ENCODE measurements at regions not wholly inside any gene's neighbourhood (a gene's known extent, or its start where the extent isn't known, plus 50 kb on each side); places are given as distances from the start of the nearest gene placed in this dataset.
A peak's percentile ranks its signal among the peaks of the same experiment; 100 is the strongest.

- no peak overlapping the region for H3K27ac ChIP-seq (ENCODE audit: low read length)
- peaks cover 2% of the 10 kb centered on the region for H3K9me3 ChIP-seq (replicated peaks; ENCODE audit: control insufficient read depth, low read depth, low read length)
- no CpG with 5 or more reads among the region's 7 CpGs for WGBS (ENCODE audit: insufficient coverage)
- no peaks in the 10 kb centered on the region for H3K4me1 ChIP-seq (ENCODE audit: control insufficient read depth, insufficient read depth, low read length)
- no peak overlapping the region for H3K4me3 ChIP-seq (ENCODE audit: low read length)
- H3K27me3 ChIP-seq (ENCODE audit: control insufficient read depth, insufficient read depth, low read length): no peaks in the 10 kb centered on the region
- H3K36me3 ChIP-seq (ENCODE audit: control insufficient read depth, insufficient read depth, low read length): no peaks in the 10 kb centered on the region
- no peak for DNase-seq
Observed at GRCh38 chr3:5292512-5292911, 105.0 kb downstream of the EDEM1 start.

GRCh38 chr3:5293207-5293606, 105.7 kb downstream of the EDEM1 start:
- H3K9me3 ChIP-seq (replicated peaks; ENCODE audit: control insufficient read depth, low read depth, low read length): peaks cover 2% of the 10 kb centered on the region
- no peak overlapping the region for H3K27ac ChIP-seq (ENCODE audit: low read length)
- no peaks in the 10 kb centered on the region for H3K27me3 ChIP-seq (ENCODE audit: control insufficient read depth, insufficient read depth, low read length)
- DNase-seq: peak; percentile 19
- no peak overlapping the region for H3K4me3 ChIP-seq (ENCODE audit: low read length)
- H3K4me1 ChIP-seq (ENCODE audit: control insufficient read depth, insufficient read depth, low read length): no peaks in the 10 kb centered on the region
- WGBS (ENCODE audit: insufficient coverage): no CpG with 5 or more reads among the region's 2 CpGs
- no peaks in the 10 kb centered on the region for H3K36me3 ChIP-seq (ENCODE audit: control insufficient read depth, insufficient read depth, low read length)

- no peak overlapping the region for H3K27ac ChIP-seq (ENCODE audit: low read length)
- 82% methylated on average over 2 of the region's 4 CpGs for WGBS (ENCODE audit: insufficient coverage)
- no peak for DNase-seq
- peaks cover 2% of the 10 kb centered on the region for H3K9me3 ChIP-seq (replicated peaks; ENCODE audit: control insufficient read depth, low read depth, low read length)
- no peak overlapping the region for H3K4me3 ChIP-seq (ENCODE audit: low read length)
- no peaks in the 10 kb centered on the region for H3K27me3 ChIP-seq (ENCODE audit: control insufficient read depth, insufficient read depth, low read length)
- no peaks in the 10 kb centered on the region for H3K36me3 ChIP-seq (ENCODE audit: control insufficient read depth, insufficient read depth, low read length)
- no peaks in the 10 kb centered on the region for H3K4me1 ChIP-seq (ENCODE audit: control insufficient read depth, insufficient read depth, low read length)
Observed at GRCh38 chr3:5294356-5294755, 106.8 kb downstream of the EDEM1 start.

- Histone ChIP-seq H3K27ac (ENCODE audit: low read length) (no peak overlapping the region), H3K4me1 (ENCODE audit: control insufficient read depth, insufficient read depth, low read length) (no peaks in the 10 kb centered on the region), H3K27me3 (ENCODE audit: control insufficient read depth, insufficient read depth, low read length) (no peaks in the 10 kb centered on the region), H3K9me3 (replicated peaks; ENCODE audit: control insufficient read depth, low read depth, low read length) (peaks cover 2% of the 10 kb centered on the region), H3K36me3 (ENCODE audit: control insufficient read depth, insufficient read depth, low read length) (no peaks in the 10 kb centered on the region), H3K4me3 (ENCODE audit: low read length) (no peak overlapping the region)
- no peak for DNase-seq
- WGBS (ENCODE audit: insufficient coverage): no CpG with 5 or more reads among the region's 1 CpG
Observed at GRCh38 chr3:5295191-5295690, 107.7 kb downstream of the EDEM1 start.

GRCh38 chr3:5296362-5296761, 108.9 kb downstream of the EDEM1 start:
- H3K4me1 ChIP-seq (ENCODE audit: control insufficient read depth, insufficient read depth, low read length): no peaks in the 10 kb centered on the region
- no CpG with 5 or more reads among the region's 2 CpGs for WGBS (ENCODE audit: insufficient coverage)
- H3K27me3 ChIP-seq (ENCODE audit: control insufficient read depth, insufficient read depth, low read length): no peaks in the 10 kb centered on the region
- H3K4me3 ChIP-seq (ENCODE audit: low read length): no peak overlapping the region
- H3K36me3 ChIP-seq (ENCODE audit: control insufficient read depth, insufficient read depth, low read length): no peaks in the 10 kb centered on the region
- H3K27ac ChIP-seq (ENCODE audit: low read length): no peak overlapping the region
- no peak for DNase-seq
- peaks cover 2% of the 10 kb centered on the region for H3K9me3 ChIP-seq (replicated peaks; ENCODE audit: control insufficient read depth, low read depth, low read length)

GRCh38 chr3:5297895-5298294, 110.4 kb downstream of the EDEM1 start:
- no peaks in the 10 kb centered on the region for H3K36me3 ChIP-seq (ENCODE audit: control insufficient read depth, insufficient read depth, low read length)
- peak; percentile 42 for DNase-seq
- peaks cover 2% of the 10 kb centered on the region for H3K9me3 ChIP-seq (replicated peaks; ENCODE audit: control insufficient read depth, low read depth, low read length)
- H3K4me1 ChIP-seq (ENCODE audit: control insufficient read depth, insufficient read depth, low read length): no peaks in the 10 kb centered on the region
- H3K27ac ChIP-seq (ENCODE audit: low read length): no peak overlapping the region
- H3K4me3 ChIP-seq (ENCODE audit: low read length): no peak overlapping the region
- no peaks in the 10 kb centered on the region for H3K27me3 ChIP-seq (ENCODE audit: control insufficient read depth, insufficient read depth, low read length)
- WGBS (ENCODE audit: insufficient coverage): no CpG with 5 or more reads among the region's 1 CpG

GRCh38 chr3:5298453-5298852, 110.9 kb downstream of the EDEM1 start:
- H3K4me3 ChIP-seq (ENCODE audit: low read length): no peak overlapping the region
- no peak overlapping the region for H3K27ac ChIP-seq (ENCODE audit: low read length)
- no peak for DNase-seq
- no peaks in the 10 kb centered on the region for H3K27me3 ChIP-seq (ENCODE audit: control insufficient read depth, insufficient read depth, low read length)
- H3K36me3 ChIP-seq (ENCODE audit: control insufficient read depth, insufficient read depth, low read length): no peaks in the 10 kb centered on the region
- H3K9me3 ChIP-seq (replicated peaks; ENCODE audit: control insufficient read depth, low read depth, low read length): peaks cover 2% of the 10 kb centered on the region
- no peaks in the 10 kb centered on the region for H3K4me1 ChIP-seq (ENCODE audit: control insufficient read depth, insufficient read depth, low read length)
- WGBS (ENCODE audit: insufficient coverage): 33% methylated on average over 1 of the region's 3 CpGs

GRCh38 chr3:5299161-5299560, 111.7 kb downstream of the EDEM1 start:
- Histone ChIP-seq H3K9me3 (replicated peaks; ENCODE audit: control insufficient read depth, low read depth, low read length) (peaks cover 2% of the 10 kb centered on the region), H3K36me3 (ENCODE audit: control insufficient read depth, insufficient read depth, low read length) (no peaks in the 10 kb centered on the region), H3K4me1 (ENCODE audit: control insufficient read depth, insufficient read depth, low read length) (no peaks in the 10 kb centered on the region), H3K27me3 (ENCODE audit: control insufficient read depth, insufficient read depth, low read length) (no peaks in the 10 kb centered on the region), H3K4me3 (ENCODE audit: low read length) (no peak overlapping the region), H3K27ac (ENCODE audit: low read length) (no peak overlapping the region)
- DNase-seq: no peak
- 32% methylated on average over 3 of the region's 3 CpGs for WGBS (ENCODE audit: insufficient coverage)

- Histone ChIP-seq H3K36me3 (ENCODE audit: control insufficient read depth, insufficient read depth, low read length) (no peaks in the 10 kb centered on the region), H3K4me1 (ENCODE audit: control insufficient read depth, insufficient read depth, low read length) (no peaks in the 10 kb centered on the region), H3K4me3 (ENCODE audit: low read length) (no peak overlapping the region), H3K9me3 (replicated peaks; ENCODE audit: control insufficient read depth, low read depth, low read length) (peaks cover 2% of the 10 kb centered on the region), H3K27me3 (ENCODE audit: control insufficient read depth, insufficient read depth, low read length) (no peaks in the 10 kb centered on the region), H3K27ac (ENCODE audit: low read length) (no peak overlapping the region)
- 96% methylated on average over 4 of the region's 4 CpGs for WGBS (ENCODE audit: insufficient coverage)
- no peak for DNase-seq
Observed at GRCh38 chr3:5300638-5301037, 113.1 kb downstream of the EDEM1 start.

GRCh38 chr3:5301651-5302297, 114.3 kb downstream of the EDEM1 start:
- peak; percentile 4 for DNase-seq
- Histone ChIP-seq H3K4me3 (ENCODE audit: low read length) (no peak overlapping the region), H3K27ac (ENCODE audit: low read length) (no peak overlapping the region), H3K4me1 (ENCODE audit: control insufficient read depth, insufficient read depth, low read length) (no peaks in the 10 kb centered on the region), H3K27me3 (ENCODE audit: control insufficient read depth, insufficient read depth, low read length) (no peaks in the 10 kb centered on the region), H3K36me3 (ENCODE audit: control insufficient read depth, insufficient read depth, low read length) (no peaks in the 10 kb centered on the region), H3K9me3 (replicated peaks; ENCODE audit: control insufficient read depth, low read depth, low read length) (no peaks in the 10 kb centered on the region)
- WGBS (ENCODE audit: insufficient coverage): 56% methylated on average over 3 of the region's 7 CpGs

- WGBS (ENCODE audit: insufficient coverage): no CpG with 5 or more reads among the region's 3 CpGs
- DNase-seq: no peak
Observed at GRCh38 chr3:5302661-5303060, 115.2 kb downstream of the EDEM1 start.

More at GRCh38 chr3:5302661-5303060, 115.2 kb downstream of the EDEM1 start:
- H3K27me3 ChIP-seq (ENCODE audit: control insufficient read depth, insufficient read depth, low read length): no peaks in the 10 kb centered on the region
- no peaks in the 10 kb centered on the region for H3K36me3 ChIP-seq (ENCODE audit: control insufficient read depth, insufficient read depth, low read length)
- no peaks in the 10 kb centered on the region for H3K4me1 ChIP-seq (ENCODE audit: control insufficient read depth, insufficient read depth, low read length)
- no peak overlapping the region for H3K4me3 ChIP-seq (ENCODE audit: low read length)
- no peak overlapping the region for H3K27ac ChIP-seq (ENCODE audit: low read length)
- no peaks in the 10 kb centered on the region for H3K9me3 ChIP-seq (replicated peaks; ENCODE audit: control insufficient read depth, low read depth, low read length)

Measured in muscle of leg (tissue), 3 donors.